H1 (cell line): ENCODE measurements at regions not wholly inside any gene's neighbourhood (a gene's known extent, or its start where the extent isn't known, plus 50 kb on each side); places are given as distances from the start of the nearest gene placed in this dataset.

Experiments used
- CTCF ChIA-PET: fragments of 300-600 bp; sonication (Branson Sonifier 250); formaldehyde crosslinking; loops from one replicate; lab custom pipeline; 2021; ENCODE audit not compliant: partially characterized antibody; lab: Charles Lee
- POLR2A ChIA-PET: fragments of 300-600 bp; sonication (Branson Sonifier 250); formaldehyde crosslinking; loops from one replicate; lab custom pipeline; 2021; ENCODE audit warnings: inconsistent platforms; ENCODE audit not compliant: partially characterized antibody; lab: Charles Lee
- DNase-seq, 2 experiments: peaks; one replicate each; pipeline versions ENCODE4 v3.0.0 to v3.0.0-alpha.2; 2010 to 2022; ENCODE audit warnings: low spot score in 2 of 2, low read depth in 1 of 2, mixed read lengths in 1 of 2
- FAIRE-seq: peaks from 2 replicates; lab custom pipeline; 2011; peaks lifted over from hg19 to GRCh38; lab: Jason Lieb, UNC
- H2AFZ ChIP-seq: 2 replicates; pipeline ENCODE4 v1.8.1; 2012; ENCODE audit warnings: low read length, inconsistent platforms
- H2AK5ac ChIP-seq: 2 replicates; pipeline ENCODE4 v1.6.1; 2013; ENCODE audit warnings: low read depth, low read length
- H2BK120ac ChIP-seq: replicated peaks from 2 replicates; pipeline ENCODE3; 2013; ENCODE audit warnings: low read depth, low read length, inconsistent platforms
- H2BK12ac ChIP-seq: 2 replicates; pipeline ENCODE4 v1.6.1; 2013; ENCODE audit warnings: low read depth, low read length
- H2BK15ac ChIP-seq: 2 replicates; pipeline ENCODE4 v1.6.1; 2013; ENCODE audit warnings: low read length
- H2BK20ac ChIP-seq: 2 replicates; pipeline ENCODE4 v1.6.1; 2013; ENCODE audit warnings: low read length
- H2BK5ac ChIP-seq: 2 replicates; pipeline ENCODE4 v1.6.1; 2013; ENCODE audit warnings: low read depth, low read length
- H3K14ac ChIP-seq: 2 replicates; pipeline ENCODE4 v1.6.1; 2013; ENCODE audit warnings: inconsistent platforms; ENCODE audit not compliant: insufficient read length
- H3K18ac ChIP-seq: 2 replicates; pipeline ENCODE4 v1.6.1; 2013; ENCODE audit warnings: low read length; ENCODE audit errors: extremely low read depth
- H3K23ac ChIP-seq: 2 replicates; pipeline ENCODE4 v1.6.1; 2013; ENCODE audit warnings: inconsistent platforms; ENCODE audit not compliant: insufficient read length
- H3K23me2 ChIP-seq: 2 replicates; pipeline ENCODE4 v1.6.1; 2013; ENCODE audit warnings: low read depth, low read length
- H3K27ac ChIP-seq: 2 replicates; pipeline ENCODE4 v1.6.1; 2011; ENCODE audit warnings: low read depth, low read length, inconsistent platforms
- H3K27me3 ChIP-seq, 4 experiments: replicated peaks in 1 of 4; 1 replicate in 1 of 4; 2 replicates in 3 of 4; pipeline versions ENCODE4 v1.6.1 to v1.8.1; 2011 to 2013; ENCODE audit warnings: low read length in 3 of 4, mild to moderate bottlenecking in 3 of 4, inconsistent platforms in 2 of 4, mixed read lengths in 2 of 4, moderate library complexity in 1 of 4; ENCODE audit not compliant: control insufficient read depth in 3 of 4, insufficient read depth in 3 of 4; ENCODE audit errors: extremely low read depth in 1 of 4
- H3K36me3 ChIP-seq, 4 experiments: 2 replicates each; pipeline versions ENCODE4 v1.6.1 to v1.8.1; 2011 to 2013; ENCODE audit warnings: mild to moderate bottlenecking in 4 of 4, low read length in 3 of 4, moderate library complexity in 2 of 4, control low read depth in 1 of 4, inconsistent platforms in 1 of 4; ENCODE audit not compliant: insufficient read depth in 4 of 4, control insufficient read depth in 2 of 4
- H3K4ac ChIP-seq: replicated peaks from 2 replicates; pipeline ENCODE3; 2013; ENCODE audit warnings: low read length, low read depth, mixed read lengths, inconsistent platforms; ENCODE audit not compliant: insufficient read length
- H3K4me1 ChIP-seq, 4 experiments: replicated peaks in 1 of 4; 1 replicate in 1 of 4; 2 replicates in 3 of 4; pipeline versions ENCODE4 v1.6.1 to v1.8.1; 2011 to 2013; ENCODE audit warnings: low read length in 3 of 4, inconsistent platforms in 2 of 4, mixed read lengths in 1 of 4; ENCODE audit not compliant: insufficient read depth in 4 of 4, control insufficient read depth in 3 of 4
- H3K4me2 ChIP-seq, 2 experiments: 2 replicates each; pipeline versions ENCODE4 v1.6.1 to v1.8.1; 2011 to 2013; ENCODE audit warnings: low read depth in 2 of 2, low read length in 2 of 2, control low read depth in 1 of 2, inconsistent platforms in 1 of 2, mild to moderate bottlenecking in 1 of 2; ENCODE audit not compliant: insufficient read depth in 1 of 2
- H3K4me3 ChIP-seq, 4 experiments: fragments of 200-600, 300-600 bp in 1 of 4; sonication (generic), shearing (Covaris generic), sonication (Bioruptor Twin) in 1 of 4; 2 replicates each; pipeline versions ENCODE4 v1.5.1 to v1.8.1; 2011 to 2016; ENCODE audit warnings: low read length in 4 of 4, low read depth in 3 of 4, control low read depth in 2 of 4, inconsistent platforms in 2 of 4, mild to moderate bottlenecking in 2 of 4, mixed read lengths in 1 of 4, moderate library complexity in 1 of 4; ENCODE audit not compliant: insufficient read depth in 2 of 4; ENCODE audit errors: extremely low read depth in 1 of 4
- H3K56ac ChIP-seq: replicated peaks from 2 replicates; pipeline ENCODE3; 2013; ENCODE audit warnings: low read depth, mild to moderate bottlenecking, mixed read lengths, low read length, inconsistent platforms; ENCODE audit not compliant: insufficient read length
- H3K79me1 ChIP-seq: 2 replicates; pipeline ENCODE4 v1.6.1; 2013; ENCODE audit warnings: low read depth, low read length, control low read depth
- H3K79me2 ChIP-seq, 2 experiments: 2 replicates each; pipeline versions ENCODE4 v1.6.1 to v1.8.1; 2012 to 2013; ENCODE audit warnings: low read length in 2 of 2, mild to moderate bottlenecking in 2 of 2, inconsistent platforms in 1 of 2; ENCODE audit not compliant: insufficient read depth in 2 of 2, control insufficient read depth in 1 of 2
- H3K9ac ChIP-seq, 4 experiments: replicated peaks in 1 of 4; 1 replicate in 1 of 4; 2 replicates in 3 of 4; pipeline versions ENCODE4 v1.6.1 to v1.8.1; 2011 to 2013; ENCODE audit warnings: low read depth in 3 of 4, low read length in 3 of 4, control low read depth in 2 of 4, mild to moderate bottlenecking in 2 of 4, moderate library complexity in 2 of 4, inconsistent platforms in 1 of 4; ENCODE audit errors: extremely low read depth in 1 of 4
- H3K9me3 ChIP-seq, 2 experiments: 2 replicates each; pipeline versions ENCODE4 v1.6.1 to v1.8.1; 2012 to 2013; ENCODE audit warnings: mild to moderate bottlenecking in 2 of 2, moderate library complexity in 2 of 2, control low read depth in 1 of 2, inconsistent platforms in 1 of 2, low read depth in 1 of 2, low read length in 1 of 2, mixed read lengths in 1 of 2; ENCODE audit not compliant: insufficient read depth in 2 of 2
- H4K20me1 ChIP-seq, 2 experiments: replicated peaks in 1 of 2; 2 replicates each; pipeline versions ENCODE3 to v1.8.1; 2011 to 2013; ENCODE audit warnings: inconsistent platforms in 2 of 2, low read length in 2 of 2, mild to moderate bottlenecking in 1 of 2; ENCODE audit not compliant: insufficient read depth in 2 of 2, control insufficient read depth in 1 of 2
- H4K5ac ChIP-seq: 2 replicates; pipeline ENCODE4 v1.6.1; 2013; ENCODE audit warnings: low read length, low read depth, mixed read lengths, inconsistent platforms; ENCODE audit not compliant: insufficient read length
- H4K8ac ChIP-seq: 2 replicates; pipeline ENCODE4 v1.8.0; 2013; ENCODE audit warnings: mild to moderate bottlenecking, moderate library complexity, low read length, inconsistent platforms; ENCODE audit not compliant: insufficient read depth; ENCODE audit errors: extremely low read depth
- H4K91ac ChIP-seq: replicated peaks from 2 replicates; pipeline ENCODE3; 2013; ENCODE audit warnings: low read length, mixed read lengths, inconsistent platforms; ENCODE audit not compliant: insufficient read length
- KDM1A ChIP-seq: fragments of 200-600, 300-600 bp; sonication (generic); IDR thresholded peaks from 2 replicates; pipeline ENCODE4 v1.7.1; 2016; ENCODE audit warnings: mild to moderate bottlenecking, low read length, borderline replicate concordance
- RXRA ChIP-seq: IDR thresholded peaks from 2 replicates; pipeline ENCODE4 v1.6.1; 2011; ENCODE audit warnings: low read depth, mild to moderate bottlenecking, low read length, moderate library complexity; ENCODE audit not compliant: insufficient read depth
- SIN3A ChIP-seq, 2 experiments: IDR thresholded peaks in 1 of 2; conservative IDR thresholded peaks in 1 of 2; 2 replicates each; pipeline ENCODE4 v1.6.1; 2011 to 2012; ENCODE audit warnings: low read length in 2 of 2, improper control_type of control experiment in 1 of 2, low read depth in 1 of 2, mild to moderate bottlenecking in 1 of 2
- WGBS, 2 experiments: shearing (Covaris generic) in 1 of 2; methylation state at CpG; one replicate each; pipeline versions ENCODE4 v1.1.6 to v1.1.7; 2013 to 2015; ENCODE audit warnings: low lambda C conversion rate in 2 of 2, mixed read lengths in 2 of 2, inconsistent platforms in 1 of 2, low coverage in 1 of 2, missing lambda C conversion rate in 1 of 2; ENCODE audit not compliant: insufficient replicate concordance in 2 of 2, insufficient coverage in 1 of 2, insufficient read length in 1 of 2; ENCODE audit errors: extremely low coverage in 1 of 2, missing lambda C conversion rate in 1 of 2; 5-methylcytosine and 5-hydroxymethylcytosine counted together

DNA sequence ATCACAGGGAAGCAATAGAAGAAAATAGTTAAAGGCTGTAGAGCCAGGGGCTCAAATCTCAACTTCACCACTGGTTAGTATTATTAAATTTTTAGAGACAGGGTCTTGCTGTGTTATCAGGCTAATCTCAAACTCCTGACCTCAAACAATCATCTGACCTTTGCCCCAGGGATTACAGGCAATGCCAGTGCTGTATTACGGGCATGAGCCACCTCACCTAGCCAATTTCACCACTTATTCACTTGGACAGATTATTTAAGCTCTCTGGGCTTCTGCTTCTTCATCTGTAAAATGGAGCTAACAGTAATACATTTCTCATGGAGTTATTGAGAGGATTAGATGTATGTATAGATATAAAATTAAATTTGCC lies 155.9 kb upstream of the KLF4 start:
- WGBS, 2 experiments: 87% methylated on average over 1 of the region's 1 CpG; no CpG with 5 or more reads in 1 of the 2 experiments
- Histone ChIP-seq H3K79me2 (no peaks in the 10 kb centered on the region), H4K20me1 (no peaks in the 10 kb centered on the region), H3K23ac (no peak overlapping the region), H3K27me3 (no peaks in the 10 kb centered on the region; a peak in 1 of 7 replicates), H2AFZ (0 out of 2 replicates have a peak overlapping the region, but pooled peaks have one; percentile 50), H2BK20ac (no peak overlapping the region), H2BK15ac (no peak overlapping the region), H2BK5ac (no peak overlapping the region), H3K27ac (no peak overlapping the region), H3K79me1 (no peaks in the 10 kb centered on the region), H3K9me3 (no peaks in the 10 kb centered on the region), H3K14ac (no peak overlapping the region), H4K8ac (no peak overlapping the region), H3K4me3 (no peak overlapping the region), H3K56ac (no peak overlapping the region), H3K4me2 (no peak overlapping the region), H2BK120ac (no peak overlapping the region), H3K18ac (no peak overlapping the region), H4K5ac (no peak overlapping the region), H3K36me3 (no peaks in the 10 kb centered on the region), H3K4me1 (no peaks in the 10 kb centered on the region), H4K91ac (no peak overlapping the region), H3K9ac (no peak overlapping the region), H3K23me2 (no peaks in the 10 kb centered on the region), H2AK5ac (no peak overlapping the region), H3K4ac (no peak overlapping the region), H2BK12ac (no peak overlapping the region)
- ChIA-PET CTCF (interaction anchor here (0.6 to 2.0 kb wide), 5 partner anchors 9 to 626 kb away, joined by 3 to 4 read pairs (median 4); no protein-coding TSS in a partner anchor), POLR2A (no interaction called here)
- FAIRE-seq (no peak), DNase-seq (no peak)
- TF ChIP-seq SIN3A (conservative IDR thresholded peaks at IDR 0.05 in 1 of 2, IDR thresholded peaks at IDR 0.05 in 1 of 2; ENCODE audit: low read depth in 1 of 2, low read length in 2 of 2) (no peak), KDM1A (no peak), RXRA (no peak)
